ENCODE measurements at regions not wholly inside any gene's neighbourhood (a gene's known extent, or its start where the extent isn't known, plus 50 kb on each side); places are given as distances from the start of the nearest gene placed in this dataset.

GRCh38 chr3:103393395-103394186 lies 958.8 kb downstream of the ZPLD1 start:
- H3K27ac Mint-ChIP-seq: no peak overlapping the region
- 91% methylated on average over 3 of the region's 4 CpGs for WGBS (ENCODE audit: insufficient coverage)
- Histone ChIP-seq H3K4me3 (ENCODE audit: low read length) (no peak overlapping the region), H3K9me3 (ENCODE audit: control insufficient read depth, insufficient read depth, low read length) (no peaks in the 10 kb centered on the region), H3K27me3 (ENCODE audit: control insufficient read depth, insufficient read depth, low read length) (no peaks in the 10 kb centered on the region), H3K36me3 (ENCODE audit: control insufficient read depth, insufficient read depth, low read length) (no peaks in the 10 kb centered on the region), H3K27ac (ENCODE audit: low read length) (no peak overlapping the region), H3K4me1 (ENCODE audit: control insufficient read depth, insufficient read depth, low read length) (no peaks in the 10 kb centered on the region)
- H3K9me3 Mint-ChIP-seq: peaks cover 0 to 3% of the 10 kb centered on the region in 2 donors
- no peaks in the 10 kb centered on the region for H3K27me3 Mint-ChIP-seq (ENCODE audit: low read depth in 2 of 2)
- no peaks in the 10 kb centered on the region for H3K36me3 Mint-ChIP-seq
- no peak for ATAC-seq
- TF ChIP-seq CTCF (IDR thresholded peaks at IDR 0.05): no peak
- no peaks in the 10 kb centered on the region for H3K4me1 Mint-ChIP-seq
- intact Hi-C loops (cut with micrococcal nuclease): no loop called here
- no peak overlapping the region for H3K4me3 Mint-ChIP-seq
- DNase-seq: no peak

GRCh38 chr3:103403191-103403590 lies 968.4 kb downstream of the ZPLD1 start:
- no peaks in the 10 kb centered on the region for H3K36me3 Mint-ChIP-seq
- no peak overlapping the region for H3K4me3 ChIP-seq (ENCODE audit: low read length)
- no peaks in the 10 kb centered on the region for H3K27me3 Mint-ChIP-seq (ENCODE audit: low read depth in 2 of 2)
- H3K27me3 ChIP-seq (ENCODE audit: control insufficient read depth, insufficient read depth, low read length): no peaks in the 10 kb centered on the region
- no peaks in the 10 kb centered on the region for H3K4me1 Mint-ChIP-seq
- no peaks in the 10 kb centered on the region for H3K9me3 ChIP-seq (ENCODE audit: control insufficient read depth, insufficient read depth, low read length)
- no peaks in the 10 kb centered on the region for H3K4me1 ChIP-seq (ENCODE audit: control insufficient read depth, insufficient read depth, low read length)
- intact Hi-C loops (cut with micrococcal nuclease): no loop called here
- H3K27ac Mint-ChIP-seq: no peak overlapping the region
- no CpG with 5 or more reads among the region's 2 CpGs for WGBS (ENCODE audit: insufficient coverage)
- DNase-seq (no peak), ATAC-seq (no peak)
- TF ChIP-seq CTCF (IDR thresholded peaks at IDR 0.05): no peak
- no peak overlapping the region for H3K4me3 Mint-ChIP-seq
- no peaks in the 10 kb centered on the region for H3K36me3 ChIP-seq (ENCODE audit: control insufficient read depth, insufficient read depth, low read length)
- H3K9me3 Mint-ChIP-seq: peaks cover 0 to 3% of the 10 kb centered on the region in 2 donors
- no peak overlapping the region for H3K27ac ChIP-seq (ENCODE audit: low read length)

GRCh38 chr3:103406320-103406850 lies 971.6 kb downstream of the ZPLD1 start:
- Mint-ChIP-seq H3K27me3 (ENCODE audit: low read depth in 2 of 2) (no peaks in the 10 kb centered on the region), H3K4me3 (no peak overlapping the region), H3K36me3 (no peaks in the 10 kb centered on the region), H3K27ac (no peak overlapping the region), H3K4me1 (no peaks in the 10 kb centered on the region), H3K9me3 (peaks cover 0 to 2% of the 10 kb centered on the region in 2 donors)
- Histone ChIP-seq H3K27me3 (ENCODE audit: control insufficient read depth, insufficient read depth, low read length) (no peaks in the 10 kb centered on the region), H3K27ac (ENCODE audit: low read length) (no peak overlapping the region), H3K36me3 (ENCODE audit: control insufficient read depth, insufficient read depth, low read length) (no peaks in the 10 kb centered on the region), H3K4me3 (ENCODE audit: low read length) (no peak overlapping the region), H3K9me3 (ENCODE audit: control insufficient read depth, insufficient read depth, low read length) (no peaks in the 10 kb centered on the region), H3K4me1 (ENCODE audit: control insufficient read depth, insufficient read depth, low read length) (no peaks in the 10 kb centered on the region)
- ATAC-seq (no peak), DNase-seq (no peak)
- 75% methylated on average over 6 of the region's 7 CpGs for WGBS (ENCODE audit: insufficient coverage)
- intact Hi-C loops (cut with micrococcal nuclease): no loop called here
- no peak for TF ChIP-seq CTCF (IDR thresholded peaks at IDR 0.05)
